ENCODE measurements at regions not wholly inside any gene's neighbourhood (a gene's known extent, or its start where the extent isn't known, plus 50 kb on each side); places are given as distances from the start of the nearest gene placed in this dataset.
A peak's percentile ranks its signal among the peaks of the same experiment; 100 is the strongest.

GRCh38 chr1:81430955-81431623 lies 369.6 kb upstream of the ADGRL2 start:
- DNase-seq = no peak
- intact Hi-C loops (cut with micrococcal nuclease) = no loop called here
- ATAC-seq = peak; percentile 59

GRCh38 chr1:81430236-81430938 lies 370.3 kb upstream of the ADGRL2 start:
- intact Hi-C loops (cut with micrococcal nuclease) = no loop called here
- ATAC-seq (no peak), DNase-seq (no peak)

- ATAC-seq (no peak), DNase-seq (no peak)
- intact Hi-C loops (cut with micrococcal nuclease) = no loop called here
Observed at GRCh38 chr1:81428998-81429397, 371.7 kb upstream of the ADGRL2 start.

GRCh38 chr1:81424816-81425215 lies 375.9 kb upstream of the ADGRL2 start:
- intact Hi-C loops (cut with micrococcal nuclease) = no loop called here
- ATAC-seq (no peak), DNase-seq (no peak)

GRCh38 chr1:81424061-81424460 lies 376.7 kb upstream of the ADGRL2 start:
- intact Hi-C loops (cut with micrococcal nuclease) = no loop called here
- ATAC-seq = no peak
- no peak for DNase-seq

GRCh38 chr1:81420760-81421159 lies 380.0 kb upstream of the ADGRL2 start:
- no peak for ATAC-seq
- no peak for DNase-seq
- intact Hi-C loops (cut with micrococcal nuclease) = no loop called here

GRCh38 chr1:81414488-81415015 lies 386.2 kb upstream of the ADGRL2 start:
- intact Hi-C loops (cut with micrococcal nuclease) = no loop called here

GRCh38 chr1:81412954-81413353 lies 387.8 kb upstream of the ADGRL2 start:
- intact Hi-C loops (cut with micrococcal nuclease) = no loop called here
- ATAC-seq (no peak), DNase-seq (no peak)

More at GRCh38 chr1:81414488-81415015, 386.2 kb upstream of the ADGRL2 start:
- peak; percentile 86 for DNase-seq
- ATAC-seq = peak; percentile 89

GRCh38 chr1:81410941-81411340 lies 389.8 kb upstream of the ADGRL2 start:
- intact Hi-C loops (cut with micrococcal nuclease) = no loop called here
- no peak for DNase-seq
- peak; percentile 78 for ATAC-seq

- intact Hi-C loops (cut with micrococcal nuclease) = no loop called here
- peak; percentile 39 for ATAC-seq
Observed at GRCh38 chr1:81410351-81410750, 390.4 kb upstream of the ADGRL2 start.

GRCh38 chr1:81409780-81410274 lies 390.9 kb upstream of the ADGRL2 start:
- DNase-seq (no peak), ATAC-seq (no peak)
- intact Hi-C loops (cut with micrococcal nuclease) = loop anchor here (10.0 kb wide), 1 partner anchor 95 kb away; no protein-coding TSS in a partner anchor

More at GRCh38 chr1:81410351-81410750, 390.4 kb upstream of the ADGRL2 start:
- no peak for DNase-seq

GRCh38 chr1:81409262-81409661 lies 391.5 kb upstream of the ADGRL2 start:
- DNase-seq (no peak), ATAC-seq (peak; percentile 66)
- intact Hi-C loops (cut with micrococcal nuclease) = loop anchor here (10.0 kb wide), 1 partner anchor 94 kb away; no protein-coding TSS in a partner anchor

GRCh38 chr1:81408419-81408818 lies 392.3 kb upstream of the ADGRL2 start:
- ATAC-seq (no peak), DNase-seq (no peak)
- intact Hi-C loops (cut with micrococcal nuclease) = loop anchor here (10.0 kb wide), 1 partner anchor 94 kb away; no protein-coding TSS in a partner anchor

GRCh38 chr1:81407000-81407821 lies 393.5 kb upstream of the ADGRL2 start:
- intact Hi-C loops (cut with micrococcal nuclease) = loop anchor here (10.0 kb wide), 1 partner anchor 92 kb away; no protein-coding TSS in a partner anchor
- ATAC-seq (no peak), DNase-seq (no peak)

GRCh38 chr1:81406292-81406999 lies 394.3 kb upstream of the ADGRL2 start:
- DNase-seq = no peak
- intact Hi-C loops (cut with micrococcal nuclease) = loop anchor here (10.0 kb wide), 1 partner anchor 92 kb away; no protein-coding TSS in a partner anchor
- ATAC-seq = no peak

GRCh38 chr1:81398041-81398440 lies 402.7 kb upstream of the ADGRL2 start:
- intact Hi-C loops (cut with micrococcal nuclease) = no loop called here

GRCh38 chr1:81392526-81393226 lies 408.1 kb upstream of the ADGRL2 start:
- DNase-seq = no peak
- ATAC-seq = no peak
- intact Hi-C loops (cut with micrococcal nuclease) = no loop called here

More at GRCh38 chr1:81398041-81398440, 402.7 kb upstream of the ADGRL2 start:
- DNase-seq (no peak), ATAC-seq (no peak)

Data from left ventricle myocardium superior (tissue), 1 donor.